HepG2 (cell line): ENCODE measurements at regions not wholly inside any gene's neighbourhood (a gene's known extent, or its start where the extent isn't known, plus 50 kb on each side); places are given as distances from the start of the nearest gene placed in this dataset.

Source experiments
- ATAC-seq: fragments of 200-7000 bp; cut with Tn5 transposase; 3 replicates; pipeline ENCODE4 v1.9.1; 2020; ENCODE audit warnings: mild to moderate bottlenecking, moderate library complexity
- BruUV-seq: library from RNA; stranded (reverse); fragments of 400-500 nt; replicated peaks from 2 replicates; lab custom pipeline; 2021; lab: Mats Ljungman, UMichigan
- CTCF ChIA-PET: fragments of 300-600 bp; formaldehyde crosslinking; extraction: SDS; loops from one replicate; lab custom pipeline; 2021; ENCODE audit warnings: low total read pairs, inconsistent platforms, low intra/inter-chr PET ratio; lab: Yijun Ruan, JAX
- POLR2A ChIA-PET: fragments of 350-600 bp; sonication (Branson Sonifier 250); formaldehyde crosslinking; loops from one replicate; lab custom pipeline; 2020; ENCODE audit warnings: antibody characterized with exemption, inconsistent platforms; lab: Yijun Ruan, JAX
- DNase-seq: peaks from one replicate; pipeline ENCODE4 v3.0.0-alpha.2; 2015; ENCODE audit warnings: low spot score
- FAIRE-seq: peaks from 3 replicates; lab custom pipeline; 2011; peaks lifted over from hg19 to GRCh38; lab: Jason Lieb, UNC
- H2AFZ ChIP-seq: one replicate; pipeline ENCODE4 v1.6.1; 2011; ENCODE audit warnings: low read length, inconsistent platforms
- H3K27ac ChIP-seq: fragments of 300-600 bp; 3 replicates; pipeline ENCODE4 v1.8.0; 2011; ENCODE audit warnings: mixed run types, mild to moderate bottlenecking, mixed read lengths, low read length, inconsistent platforms; ENCODE audit not compliant: insufficient read depth; ENCODE audit errors: extremely low read length
- H3K27me3 ChIP-seq, 2 experiments: fragments of 200-600 bp in 1 of 2; 2 replicates in 1 of 2; 3 replicates in 1 of 2; pipeline versions ENCODE4 v1.6.0 to v1.8.0; 2011; ENCODE audit warnings: low read length in 2 of 2, mild to moderate bottlenecking in 2 of 2, moderate library complexity in 2 of 2, inconsistent platforms in 1 of 2; ENCODE audit not compliant: insufficient read depth in 2 of 2, control insufficient read depth in 1 of 2
- H3K36me3 ChIP-seq, 2 experiments: fragments of 200-600 bp in 1 of 2; replicated peaks in 1 of 2; 2 replicates in 1 of 2; 3 replicates in 1 of 2; pipeline versions ENCODE4 v1.5.1 to v1.8.0; 2011; ENCODE audit warnings: low read length in 2 of 2, inconsistent platforms in 1 of 2; ENCODE audit not compliant: insufficient read depth in 2 of 2, control insufficient read depth in 1 of 2
- H3K4me1 ChIP-seq: 2 replicates; pipeline ENCODE4 v1.5.1; 2012; ENCODE audit warnings: low read length, inconsistent platforms; ENCODE audit not compliant: insufficient read depth
- H3K4me2 ChIP-seq: 2 replicates; pipeline ENCODE4 v1.6.0; 2011; ENCODE audit warnings: low read depth, low read length, inconsistent platforms
- H3K4me3 ChIP-seq, 3 experiments: fragments of 200-600 bp in 1 of 3; sonication (generic), shearing (Covaris generic) in 1 of 3; replicated peaks in 1 of 3; 2 replicates each; pipeline ENCODE4 v1.5.1; 2011 to 2016; ENCODE audit warnings: low read length in 3 of 3, inconsistent platforms in 2 of 3, low read depth in 2 of 3, mild to moderate bottlenecking in 2 of 3, control low read depth in 1 of 3, mixed read lengths in 1 of 3; ENCODE audit not compliant: insufficient read depth in 1 of 3
- H3K79me2 ChIP-seq: one replicate; pipeline ENCODE4 v1.6.1; 2011; ENCODE audit warnings: low read length, inconsistent platforms; ENCODE audit not compliant: insufficient read depth
- H3K9ac ChIP-seq: 2 replicates; pipeline ENCODE4 v1.6.0; 2011; ENCODE audit warnings: mild to moderate bottlenecking, low read depth, low read length, inconsistent platforms; ENCODE audit not compliant: insufficient read depth
- H3K9me3 ChIP-seq: 2 replicates; pipeline ENCODE4 v1.5.1; 2012; ENCODE audit warnings: mild to moderate bottlenecking, low read length
- H4K20me1 ChIP-seq: 2 replicates; pipeline ENCODE4 v1.6.0; 2011; ENCODE audit warnings: inconsistent platforms, mild to moderate bottlenecking, low read length, moderate library complexity; ENCODE audit not compliant: insufficient read depth
- GMEB1 ChIP-seq: sonication (generic); formaldehyde crosslinking; IDR thresholded peaks from 2 replicates; pipeline ENCODE4 v1.5.1; 2020; ENCODE audit warnings: missing genetic modification reagents, mild to moderate bottlenecking, borderline replicate concordance
- IKZF1 ChIP-seq: fragments of 450-650 bp; IDR thresholded peaks from 2 replicates; pipeline ENCODE4 v1.7.1; 2016
- MXI1 ChIP-seq: IDR thresholded peaks from 3 replicates; pipeline ENCODE4 v1.6.1; 2012; ENCODE audit warnings: low read depth, low read length, inconsistent platforms, borderline replicate concordance
- PAWR ChIP-seq: sonication (generic); formaldehyde crosslinking; IDR thresholded peaks from 2 replicates; pipeline ENCODE4 v1.4.0; 2020; ENCODE audit warnings: missing genetic modification reagents, mild to moderate bottlenecking, borderline replicate concordance
- PHB2 ChIP-seq: fragments of 450-650 bp; IDR thresholded peaks from 2 replicates; pipeline ENCODE4 v1.6.1; 2018; ENCODE audit not compliant: partially characterized antibody
- TP53 ChIP-seq: sonication (generic); formaldehyde crosslinking; conservative IDR thresholded peaks from 2 replicates; pipeline ENCODE4 v1.4.0; 2020; ENCODE audit warnings: missing genetic modification reagents
- YY1 ChIP-seq: IDR thresholded peaks from 2 replicates; pipeline ENCODE4 v1.6.1; 2011; ENCODE audit warnings: low read length, low read depth, moderate library complexity, mild to moderate bottlenecking; ENCODE audit not compliant: insufficient read depth, insufficient replicate concordance
- ZC3H13 ChIP-seq: sonication (generic); formaldehyde crosslinking; IDR thresholded peaks from 2 replicates; pipeline ENCODE4 v1.8.1; 2023; ENCODE audit warnings: mild to moderate bottlenecking, missing genetic modification reagents, moderate library complexity
- ZNF180 ChIP-seq: sonication (generic); formaldehyde crosslinking; IDR thresholded peaks from 2 replicates; pipeline ENCODE4 v1.4.0; 2020; ENCODE audit warnings: low read depth, missing genetic modification reagents, borderline replicate concordance
- ZNF232 ChIP-seq: sonication (generic); formaldehyde crosslinking; IDR thresholded peaks from 2 replicates; pipeline ENCODE4 v1.4.0; 2020; ENCODE audit warnings: missing genetic modification reagents, borderline replicate concordance
- ZNF407 ChIP-seq: sonication (generic); formaldehyde crosslinking; IDR thresholded peaks from one replicate; pipeline ENCODE4 v1.5.1; 2020; ENCODE audit warnings: mild to moderate bottlenecking, missing genetic modification reagents; ENCODE audit errors: not compliant biosample characterization
- ZNF431 ChIP-seq: sonication (generic); formaldehyde crosslinking; IDR thresholded peaks from 2 replicates; pipeline ENCODE4 v1.9.0; 2022; ENCODE audit warnings: missing genetic modification reagents, low read depth, mild to moderate bottlenecking, borderline replicate concordance
- in situ Hi-C: cut with HindIII; loops from 2 replicates; pipeline ENCODE4 v1.10.0; 2017; ENCODE audit warnings: low pct_unique_long_range_greater_than_20kb; ENCODE audit not compliant: extremely low pct_ligation_motif_present
- intact Hi-C: fragments of 100-400 bp; cut with micrococcal nuclease; formaldehyde crosslinking; loops from one replicate; pipeline ENCODE4 v1.10.0; 2022; ENCODE audit not compliant: unreplicated experiment

DNA sequence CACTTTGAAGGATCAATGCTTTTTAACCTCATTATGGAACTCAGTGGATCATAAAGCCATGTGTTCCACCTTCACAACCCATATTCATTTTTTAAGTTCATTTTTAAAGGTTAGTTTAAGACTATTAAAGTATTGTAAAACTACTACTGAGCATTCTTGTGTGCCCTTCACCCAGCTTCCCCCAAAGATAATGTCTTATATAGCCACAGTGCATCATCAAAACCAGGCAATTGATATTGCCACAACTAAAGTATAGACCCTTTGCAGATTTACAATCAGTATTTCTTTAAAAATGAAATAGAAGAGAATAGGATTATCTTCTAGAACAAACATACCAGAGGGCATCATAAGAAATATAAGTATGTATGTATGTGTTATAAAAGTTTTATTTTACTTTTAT lies 597.1 kb downstream of the CCSER2 start:
- Histone ChIP-seq H3K36me3 (no peaks in the 10 kb centered on the region), H3K4me3 (no peak overlapping the region), H3K79me2 (no peaks in the 10 kb centered on the region), H3K9ac (no peak overlapping the region), H3K9me3 (no peaks in the 10 kb centered on the region), H3K27ac (no peak overlapping the region), H2AFZ (no peak overlapping the region), H4K20me1 (no peaks in the 10 kb centered on the region), H3K27me3 (no peaks in the 10 kb centered on the region), H3K4me2 (no peak overlapping the region), H3K4me1 (no peaks in the 10 kb centered on the region)
- intact Hi-C loops (no loop called here), in situ Hi-C loops (no loop called here)
- no peak for FAIRE-seq
- TF ChIP-seq TP53 (CRISPR knock-in tag) (no peak), ZNF232 (CRISPR knock-in tag) (no peak), ZNF180 (CRISPR knock-in tag) (no peak), YY1 (no peak), IKZF1 (no peak), MXI1 (no peak), ZNF407 (CRISPR knock-in tag) (no peak), PAWR (CRISPR knock-in tag) (no peak), PHB2 (no peak), GMEB1 (CRISPR knock-in tag) (no peak), ZNF431 (no peak), ZC3H13 (CRISPR knock-in tag) (no peak)
- DNase-seq = no peak
- BruUV-seq = no TSS peak
- no peak for ATAC-seq
- POLR2A ChIA-PET = no interaction called here
- CTCF ChIA-PET = no interaction called here
